Activated CD4-positive, alpha-beta T cell treated with anti-CD3 and anti-CD28 coated beads, Interleukin-2, Interleukin-6, amounts not matched to agents 100 ng/mL and 50 ng/mL, durations not matched to agents 16 hours and 8 hours (primary cell): ENCODE measurements at regions not wholly inside any gene's neighbourhood (a gene's known extent, or its start where the extent isn't known, plus 50 kb on each side); places are given as distances from the start of the nearest gene placed in this dataset.

Experiments
- DNase-seq: peaks from one replicate; pipeline ENCODE4 v3.0.0-alpha.2; 2020

GRCh38 chr7:46975493-46975892 lies 606.4 kb downstream of the TNS3 start:
- DNase-seq, result no peak

DNA sequence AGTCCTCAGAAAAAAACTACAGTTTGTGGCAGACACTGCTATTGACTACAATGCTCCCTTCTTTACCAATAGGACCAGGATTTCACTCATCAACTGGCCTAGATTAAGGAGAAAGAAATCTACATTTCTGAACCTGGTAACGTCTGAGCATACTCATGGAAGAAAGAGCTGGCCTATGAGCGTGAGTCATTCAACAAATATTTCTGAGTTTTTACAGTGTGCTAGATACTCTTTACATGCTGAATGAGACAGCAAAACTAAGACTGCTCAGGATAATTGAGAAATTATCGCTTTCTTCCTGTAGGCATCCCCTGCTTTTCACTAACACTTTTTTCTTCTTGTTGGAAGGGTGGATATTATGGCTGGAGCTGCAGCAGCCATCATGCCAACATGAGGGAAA lies 609.7 kb downstream of the TNS3 start:
- DNase-seq, result no peak

DNA sequence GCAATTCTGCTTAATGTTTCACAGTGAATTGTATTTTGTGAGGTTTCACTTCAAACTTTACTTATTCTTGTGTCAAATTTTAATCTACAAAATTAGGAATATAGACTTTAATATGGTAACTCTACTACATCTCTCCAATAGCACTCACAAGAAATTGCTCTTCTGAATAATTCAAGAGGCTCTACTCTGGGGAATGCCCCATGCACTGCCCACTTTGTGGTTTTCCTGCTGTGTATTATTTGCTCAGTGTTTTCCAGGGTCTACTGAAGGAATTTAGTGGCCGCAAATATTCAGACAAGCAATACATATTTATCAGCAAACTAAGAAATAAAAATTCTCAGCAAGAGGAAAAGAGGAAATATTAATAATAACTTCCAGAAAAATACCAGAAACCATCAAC lies 611.4 kb downstream of the TNS3 start:
- DNase-seq, result no peak

DNA sequence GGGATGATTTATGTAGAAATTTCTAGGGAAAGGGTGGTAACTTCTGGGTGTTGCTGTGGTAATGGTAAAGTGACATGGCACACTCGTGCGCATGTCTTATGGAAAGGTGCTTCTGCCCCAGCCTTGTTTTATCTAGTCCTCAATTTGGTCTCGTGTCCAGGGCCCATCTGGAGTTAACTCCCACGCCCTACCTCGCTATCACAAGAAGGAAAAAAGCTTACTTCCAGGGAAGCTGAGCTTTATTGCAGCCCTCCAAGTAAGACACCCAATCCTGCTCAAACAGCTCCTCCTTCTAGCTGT lies 611.8 kb downstream of the TNS3 start:
- no peak for DNase-seq

DNA sequence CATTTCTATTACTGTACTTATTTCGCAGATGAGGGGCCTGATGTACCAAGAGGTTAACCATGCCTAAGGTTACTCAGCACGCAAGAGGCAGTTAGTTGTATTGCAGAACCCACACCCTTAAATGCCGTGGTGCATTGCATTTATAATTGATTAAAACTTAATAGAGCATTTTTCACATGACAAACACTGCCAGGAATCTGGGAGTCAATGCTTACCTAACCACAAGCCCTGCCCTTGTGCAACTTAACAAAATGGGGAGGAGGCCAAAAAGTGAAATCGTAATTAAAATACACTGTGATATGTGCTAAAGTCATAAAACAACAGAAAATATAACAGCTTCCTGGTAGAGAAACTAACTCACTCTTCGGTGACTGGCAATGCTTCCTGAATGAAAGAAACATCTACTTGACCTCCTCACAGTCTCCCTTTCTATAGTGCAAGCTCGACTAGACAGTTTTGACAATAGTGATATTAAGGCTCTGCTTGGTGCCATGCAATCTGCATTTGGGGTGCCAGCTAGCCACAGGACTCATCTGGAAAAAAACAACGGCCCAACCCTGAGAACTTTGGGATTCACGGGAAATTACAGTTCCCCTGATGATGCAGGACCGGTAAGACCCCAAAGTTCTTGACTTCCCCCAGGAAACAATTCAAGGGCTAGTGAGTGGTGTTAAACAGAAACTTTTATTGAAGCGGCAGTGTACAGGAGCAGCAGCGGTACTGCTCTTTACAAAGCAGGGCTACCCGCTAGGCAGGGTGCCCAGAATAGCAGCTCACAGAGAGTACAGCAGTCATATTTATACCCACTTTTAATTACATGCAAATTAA lies 612.4 kb downstream of the TNS3 start:
- DNase-seq, result no peak

DNA sequence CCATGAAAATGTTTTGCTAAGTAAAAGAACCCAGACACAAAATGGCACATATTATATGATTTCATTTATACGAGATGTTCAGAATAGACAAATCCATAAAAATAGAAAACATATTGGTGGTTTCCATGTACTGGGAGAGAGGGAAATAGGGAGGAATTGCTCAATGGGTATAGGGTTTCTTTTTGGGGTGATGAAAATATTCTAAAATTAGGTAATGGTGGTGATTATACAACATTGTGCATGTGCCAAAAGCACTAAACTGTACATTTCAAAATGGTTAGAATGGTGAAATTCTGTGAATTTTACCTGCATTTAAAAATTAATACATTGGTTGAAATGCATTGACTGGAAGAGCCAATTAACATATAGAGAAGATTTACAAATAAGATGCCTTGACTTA lies 613.9 kb downstream of the TNS3 start:
- no peak for DNase-seq

DNA sequence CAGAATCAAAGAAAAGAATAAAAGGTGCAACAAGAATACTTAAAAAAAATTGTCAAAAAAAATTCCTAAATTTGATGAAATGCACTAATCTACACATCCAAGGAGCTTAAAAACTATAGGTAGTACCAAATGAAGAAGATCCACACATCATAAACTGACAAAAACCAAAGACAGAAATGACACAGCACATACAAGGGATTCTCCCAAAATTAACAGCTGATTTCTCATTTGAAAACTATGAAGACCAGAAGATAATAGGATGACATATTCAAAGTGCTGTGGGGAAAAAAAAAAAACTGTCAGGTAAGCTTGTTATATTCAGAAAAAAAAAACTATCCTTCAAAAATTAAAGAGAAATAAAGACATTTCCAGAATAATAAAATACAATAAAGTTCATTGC lies 618.2 kb downstream of the TNS3 start:
- no peak for DNase-seq

- DNase-seq, result no peak
Measured at GRCh38 chr7:46960970-46961369, 620.9 kb downstream of the TNS3 start.

DNA sequence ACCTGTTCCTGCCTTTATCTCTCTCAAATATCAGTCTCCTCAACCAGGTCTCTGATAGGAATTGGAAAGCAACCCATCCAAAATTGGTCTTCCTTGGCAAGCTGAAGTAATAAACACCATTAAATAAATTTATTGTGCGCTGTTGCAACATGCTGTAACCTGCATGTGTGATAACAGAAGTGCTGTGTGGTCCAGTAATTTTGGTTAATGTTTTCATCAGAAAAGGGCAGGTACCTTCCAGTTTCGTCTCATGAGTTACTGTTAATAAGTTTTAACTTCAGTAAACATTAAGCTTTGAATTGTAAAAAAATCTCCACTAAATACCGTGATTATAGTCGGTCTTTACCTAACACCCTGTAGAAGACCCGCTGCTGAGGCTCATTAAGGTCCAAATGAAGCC lies 624.7 kb downstream of the TNS3 start:
- no peak for DNase-seq

GRCh38 chr7:46955531-46955930 lies 626.4 kb downstream of the TNS3 start:
- DNase-seq, result no peak

GRCh38 chr7:46954181-46954580 lies 627.7 kb downstream of the TNS3 start:
- DNase-seq, result no peak

- no peak for DNase-seq
Measured at GRCh38 chr7:46953008-46953407, 628.9 kb downstream of the TNS3 start.

DNA sequence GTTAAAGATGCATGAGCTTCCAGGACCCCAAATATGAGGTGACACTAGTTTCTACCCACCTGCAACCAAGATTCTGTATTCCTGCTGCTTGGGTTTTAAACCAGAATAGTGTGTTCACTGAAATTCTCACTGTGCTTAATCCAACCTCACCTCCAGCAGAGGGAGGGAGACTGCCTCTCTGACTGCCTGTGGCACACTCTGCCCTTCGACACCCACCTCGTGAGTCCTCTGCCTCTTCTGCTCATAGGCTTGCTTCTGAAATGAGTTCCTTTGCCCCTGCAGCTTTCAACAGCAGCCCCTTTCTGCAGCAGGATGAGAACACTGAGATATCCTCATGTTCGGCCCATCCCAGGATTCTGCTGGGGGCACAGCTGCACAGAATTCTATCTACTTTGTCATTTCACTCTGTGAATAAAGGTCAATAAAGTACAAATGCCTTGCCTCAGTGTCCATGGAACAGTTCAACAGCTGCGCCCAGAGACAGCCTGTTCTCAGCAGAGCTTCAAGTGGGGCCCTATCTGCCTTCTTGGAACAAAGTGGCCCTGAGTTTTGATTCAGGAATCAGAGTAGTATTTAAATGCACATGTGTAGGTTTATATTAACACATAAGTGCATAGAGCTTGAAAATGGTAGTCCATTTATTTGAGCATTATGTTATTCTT lies 632.5 kb downstream of the TNS3 start:
- DNase-seq, result no peak

GRCh38 chr7:46948716-46949115 lies 633.2 kb downstream of the TNS3 start:
- no peak for DNase-seq

- DNase-seq, result no peak
Measured at GRCh38 chr7:46945328-46945727, 636.6 kb downstream of the TNS3 start.

DNA sequence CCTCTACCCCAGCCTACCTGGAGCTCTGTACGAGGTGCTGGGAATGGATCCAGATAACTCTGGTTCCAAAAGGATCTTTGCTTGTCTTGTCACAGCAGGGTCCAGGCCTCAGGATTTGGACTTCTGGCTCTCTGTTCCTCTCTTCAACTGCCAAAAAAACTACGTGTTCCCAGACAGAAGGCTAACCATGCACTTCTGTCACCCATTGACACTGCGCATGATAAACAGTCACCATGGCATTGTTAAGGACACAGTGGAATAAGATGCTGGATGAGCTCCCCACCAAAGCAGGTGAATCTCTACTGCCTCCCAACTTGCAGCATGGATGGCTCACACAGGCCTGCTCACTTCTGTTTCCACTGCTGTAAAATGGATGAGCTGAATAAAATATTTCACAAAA lies 637.9 kb downstream of the TNS3 start:
- DNase-seq, result no peak

- no peak for DNase-seq
Measured at GRCh38 chr7:46942574-46942973, 639.3 kb downstream of the TNS3 start.

GRCh38 chr7:46940178-46940577 lies 641.7 kb downstream of the TNS3 start:
- no peak for DNase-seq

DNA sequence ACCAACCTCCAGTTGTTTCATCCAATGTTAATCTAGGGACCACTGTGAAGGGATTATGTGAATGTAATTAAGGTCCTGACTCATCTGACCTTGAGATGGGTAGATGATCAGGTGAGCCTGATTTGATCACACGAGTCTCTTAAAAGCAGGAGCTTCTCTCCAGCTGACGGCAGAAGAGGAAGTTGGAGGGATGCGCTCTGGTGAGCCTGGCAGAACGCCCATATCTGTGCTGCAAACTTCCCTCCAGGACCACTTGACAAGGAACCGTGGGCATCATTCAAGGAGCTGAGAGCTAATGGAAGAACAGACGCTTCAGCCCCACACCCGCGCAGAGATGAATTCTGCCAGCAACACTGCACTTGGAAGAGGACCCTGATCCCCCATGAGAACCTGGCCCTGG lies 642.4 kb downstream of the TNS3 start:
- no peak for DNase-seq

- no peak for DNase-seq
Measured at GRCh38 chr7:46939089-46939488, 642.8 kb downstream of the TNS3 start.

DNA sequence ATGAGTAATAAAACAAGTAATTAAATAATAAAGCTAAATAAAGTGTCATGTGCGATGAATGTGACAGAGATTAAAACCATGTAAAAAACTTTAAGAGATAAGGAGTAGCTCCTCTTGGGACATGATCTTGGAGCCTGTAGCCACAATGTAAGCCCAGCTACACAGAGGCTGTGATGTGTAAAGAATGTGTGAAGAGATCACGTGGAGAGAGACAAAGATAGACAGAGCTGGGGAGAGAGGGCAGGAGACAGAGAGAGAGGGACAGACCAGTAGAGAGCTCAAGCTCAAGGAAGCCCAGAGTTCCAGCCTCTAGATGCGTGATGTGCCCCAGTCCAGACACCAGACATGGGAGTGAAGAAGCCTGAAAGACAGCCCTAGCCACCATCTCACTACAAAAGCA lies 644.1 kb downstream of the TNS3 start:
- no peak for DNase-seq

DNA sequence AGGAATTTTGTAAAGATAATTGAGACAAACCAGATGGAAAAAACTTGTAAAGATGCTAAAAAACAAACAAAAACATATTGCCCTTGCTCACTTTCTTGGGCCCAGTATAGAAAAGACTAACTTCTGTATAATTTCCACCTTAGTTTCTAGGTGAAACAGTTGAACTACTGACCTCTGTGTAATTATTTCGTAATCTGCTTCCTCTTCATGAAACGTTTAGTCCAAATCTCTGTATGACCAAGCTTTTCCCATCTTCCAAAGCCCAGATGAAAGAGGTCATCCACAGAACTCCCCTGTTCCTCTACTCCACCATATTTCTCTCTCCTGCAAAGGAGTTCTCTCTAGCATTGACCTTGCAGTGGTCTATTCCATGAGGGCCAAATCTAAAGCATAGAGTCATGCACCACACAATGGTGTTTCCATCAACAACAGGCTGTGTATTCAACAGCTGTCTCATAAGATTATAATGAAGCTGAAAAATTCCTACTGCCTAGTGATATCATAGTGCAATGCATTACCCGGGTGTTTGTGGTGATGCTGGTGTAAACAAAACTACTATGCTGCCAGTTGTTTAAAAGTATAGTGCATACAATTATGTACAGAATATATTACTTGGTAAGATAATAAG lies 647.6 kb downstream of the TNS3 start:
- no peak for DNase-seq

DNA sequence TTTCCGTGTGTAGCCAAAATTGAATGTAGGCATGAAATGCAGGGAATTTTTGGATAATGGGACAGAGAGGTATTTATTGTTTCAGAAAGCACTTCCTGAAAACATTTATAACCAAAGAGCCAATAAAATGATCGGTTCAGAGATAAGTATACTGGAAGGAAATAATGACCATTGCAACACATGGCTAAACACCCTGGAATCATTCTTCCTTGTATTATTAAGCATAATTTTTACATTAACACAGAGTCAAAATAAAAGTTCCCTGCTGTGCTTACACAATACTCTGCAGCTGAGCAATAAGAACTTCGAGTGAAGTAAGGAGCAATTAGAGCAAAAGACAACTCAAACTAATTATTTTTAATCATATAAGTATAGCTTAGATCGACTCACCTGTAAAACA lies 648.3 kb downstream of the TNS3 start:
- DNase-seq, result no peak

DNA sequence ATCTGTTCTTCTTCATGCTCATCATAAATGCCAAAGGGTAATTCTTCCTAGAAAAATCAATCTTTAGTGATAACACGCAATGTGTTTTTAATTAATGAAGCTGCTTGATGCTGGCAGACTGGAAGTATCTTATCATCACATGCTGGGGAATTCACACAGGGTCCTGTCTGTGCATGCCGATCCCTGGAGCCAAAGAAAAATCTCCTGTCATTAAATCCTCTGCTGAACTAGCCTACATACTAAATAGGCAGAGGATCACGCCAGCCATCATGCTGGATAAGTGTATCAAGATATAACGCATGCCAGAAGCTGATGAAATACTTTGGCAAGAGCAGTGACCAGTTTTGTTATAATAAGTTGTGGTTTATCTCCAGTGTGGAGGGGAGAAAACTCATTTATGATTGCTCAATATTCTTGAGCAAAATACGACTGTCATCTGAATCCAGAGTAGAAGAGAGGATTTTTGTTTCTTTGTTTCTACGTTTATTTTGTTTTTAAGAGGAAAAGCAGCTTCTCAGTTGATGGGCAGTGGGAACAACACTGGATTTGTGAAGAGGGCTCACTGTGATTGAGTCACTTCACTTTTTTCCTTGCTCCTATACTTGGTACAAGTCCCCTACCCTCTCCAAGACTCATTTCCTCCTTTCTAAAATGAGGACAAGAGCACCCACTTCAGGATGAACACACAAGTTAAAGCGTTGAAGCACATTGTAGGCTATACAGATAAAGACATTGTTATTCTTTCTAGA lies 649.1 kb downstream of the TNS3 start:
- DNase-seq, result no peak
